Thyroid gland (tissue), 4 donors: ENCODE measurements at regions not wholly inside any gene's neighbourhood (a gene's known extent, or its start where the extent isn't known, plus 50 kb on each side); places are given as distances from the start of the nearest gene placed in this dataset.

Experiments used
- CTCF ChIP-seq, 6 experiments: fragments of 200-600 bp in 3 of 6; fragments of 450-650 bp in 3 of 6; sonication (generic) in 3 of 6; IDR thresholded peaks; one replicate each; pipeline ENCODE4 v1.5.1; 2016 to 2019; ENCODE audit warnings: antibody characterized with exemption in 6 of 6, mild to moderate bottlenecking in 2 of 6, inconsistent platforms in 1 of 6, moderate library complexity in 1 of 6
- POLR2A ChIP-seq, 2 donors: fragments of 450-650 bp; IDR thresholded peaks; one replicate each; pipeline ENCODE4 v1.6.1; 2017; ENCODE audit warnings: antibody characterized with exemption in 2 of 2, mild to moderate bottlenecking in 2 of 2, moderate library complexity in 1 of 2

- no peak for TF ChIP-seq CTCF (IDR thresholded peaks at IDR 0.05)
- TF ChIP-seq POLR2A (IDR thresholded peaks at IDR 0.05), result no peak
Measured at GRCh38 chr6:74840953-74841352, 364.9 kb downstream of the COL12A1 start.
